ENCODE measurements at regions not wholly inside any gene's neighbourhood (a gene's known extent, or its start where the extent isn't known, plus 50 kb on each side); places are given as distances from the start of the nearest gene placed in this dataset.

DNA sequence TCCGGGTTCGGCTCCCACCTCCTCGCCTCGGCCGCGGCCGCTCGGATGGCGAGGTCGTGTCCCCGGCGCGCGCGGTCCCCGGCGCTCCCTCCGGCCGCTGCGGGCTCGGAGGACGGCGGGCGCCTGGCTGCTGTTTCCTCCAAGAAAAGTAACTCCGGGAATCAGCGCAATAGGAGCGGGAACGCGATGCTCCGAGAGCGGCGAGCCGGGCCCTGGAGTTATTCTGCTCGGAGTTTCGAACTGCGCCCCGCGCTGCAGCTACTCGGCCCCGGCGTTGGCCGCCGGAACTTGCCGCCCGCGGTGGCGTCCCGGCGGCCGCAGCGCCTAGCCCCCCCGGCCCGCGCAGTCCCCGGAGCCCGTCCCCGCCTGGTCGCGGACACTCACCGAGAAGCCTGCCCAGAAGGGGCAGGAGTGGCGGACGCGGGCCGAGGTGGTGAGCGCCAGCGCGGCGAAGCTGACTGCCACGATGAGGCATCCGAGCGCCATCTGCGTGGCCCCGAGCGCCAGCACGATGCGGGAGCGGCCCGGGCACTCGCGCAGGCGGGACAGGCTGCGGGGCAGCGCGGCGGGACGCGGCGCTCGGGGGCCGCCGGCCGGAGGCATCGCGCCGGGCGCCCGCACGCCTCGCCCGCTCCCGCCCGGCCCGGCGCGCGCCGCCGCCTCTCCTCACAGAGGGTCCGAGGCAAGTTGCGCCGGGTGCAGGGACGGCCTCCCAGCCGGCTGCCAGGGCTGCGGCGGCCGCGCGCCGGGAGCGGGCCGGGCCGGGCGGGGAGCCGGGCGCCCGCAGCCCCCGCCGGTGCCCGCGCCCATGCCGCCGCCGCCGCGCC lies 251.9 kb downstream of the TJP1 start:
- peak; percentile 38 for ATAC-seq (ENCODE audit: low FRiP score)
- no peak for DNase-seq (ENCODE audit: low spot score)
- TF ChIP-seq, protein P1, sequence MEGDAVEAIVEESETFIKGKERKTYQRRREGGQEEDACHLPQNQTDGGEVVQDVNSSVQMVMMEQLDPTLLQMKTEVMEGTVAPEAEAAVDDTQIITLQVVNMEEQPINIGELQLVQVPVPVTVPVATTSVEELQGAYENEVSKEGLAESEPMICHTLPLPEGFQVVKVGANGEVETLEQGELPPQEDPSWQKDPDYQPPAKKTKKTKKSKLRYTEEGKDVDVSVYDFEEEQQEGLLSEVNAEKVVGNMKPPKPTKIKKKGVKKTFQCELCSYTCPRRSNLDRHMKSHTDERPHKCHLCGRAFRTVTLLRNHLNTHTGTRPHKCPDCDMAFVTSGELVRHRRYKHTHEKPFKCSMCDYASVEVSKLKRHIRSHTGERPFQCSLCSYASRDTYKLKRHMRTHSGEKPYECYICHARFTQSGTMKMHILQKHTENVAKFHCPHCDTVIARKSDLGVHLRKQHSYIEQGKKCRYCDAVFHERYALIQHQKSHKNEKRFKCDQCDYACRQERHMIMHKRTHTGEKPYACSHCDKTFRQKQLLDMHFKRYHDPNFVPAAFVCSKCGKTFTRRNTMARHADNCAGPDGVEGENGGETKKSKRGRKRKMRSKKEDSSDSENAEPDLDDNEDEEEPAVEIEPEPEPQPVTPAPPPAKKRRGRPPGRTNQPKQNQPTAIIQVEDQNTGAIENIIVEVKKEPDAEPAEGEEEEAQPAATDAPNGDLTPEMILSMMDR (IDR thresholded peaks at IDR 0.05) = no peak

GRCh38 chr15:29569533-29570092 lies 252.7 kb downstream of the TJP1 start:
- no peak for DNase-seq (ENCODE audit: low spot score)
- TF ChIP-seq, protein P1 (IDR thresholded peaks at IDR 0.05) = no peak
- ATAC-seq (ENCODE audit: low FRiP score) = no peak

GRCh38 chr15:29568840-29569532 lies 253.3 kb downstream of the TJP1 start:
- TF ChIP-seq, protein P1 (IDR thresholded peaks at IDR 0.05) = no peak
- DNase-seq (ENCODE audit: low spot score) (no peak), ATAC-seq (ENCODE audit: low FRiP score) (peak; percentile 55)

DNA sequence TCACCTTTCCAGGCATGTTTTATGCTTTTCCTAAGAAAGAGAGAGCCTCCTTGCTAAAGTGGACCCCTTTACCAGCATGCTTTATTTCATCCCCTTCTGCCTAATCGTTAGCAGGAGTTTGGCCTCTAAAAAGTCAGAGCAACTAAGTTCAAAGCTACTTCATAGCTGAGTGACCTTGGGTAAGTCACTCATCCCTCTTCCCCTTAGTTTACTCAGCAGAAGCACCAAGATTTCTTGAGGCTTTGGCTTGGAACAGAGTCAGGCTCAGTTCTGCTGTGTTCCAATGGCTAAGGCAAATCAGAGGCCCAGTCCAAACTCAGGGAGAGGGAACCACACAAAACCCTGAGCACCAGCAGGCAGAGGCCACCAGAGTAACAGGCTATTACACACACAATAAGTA lies 254.9 kb downstream of the TJP1 start:
- DNase-seq (ENCODE audit: low spot score) (no peak), ATAC-seq (ENCODE audit: low FRiP score) (no peak)
- TF ChIP-seq, protein P1 (IDR thresholded peaks at IDR 0.05) = no peak

DNA sequence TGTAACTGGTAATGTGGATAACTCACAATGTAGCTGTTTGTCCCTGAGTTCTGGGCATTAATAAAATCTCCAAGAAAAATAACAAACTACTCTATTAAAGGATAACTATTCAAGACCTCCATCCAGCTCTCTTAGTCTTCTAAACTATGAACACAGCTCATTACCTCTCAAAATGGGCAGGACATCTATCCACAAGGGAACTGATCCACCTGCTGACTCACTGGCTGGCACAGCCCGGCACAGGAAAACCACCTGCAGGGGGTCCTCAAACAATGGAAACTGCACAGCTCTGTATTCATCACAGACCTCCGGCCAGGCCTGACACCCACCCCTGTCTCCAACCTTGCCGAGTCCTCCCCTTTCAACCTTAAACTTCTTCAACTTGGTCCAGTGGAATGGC lies 255.4 kb downstream of the TJP1 start:
- ATAC-seq (ENCODE audit: low FRiP score) (no peak), DNase-seq (ENCODE audit: low spot score) (no peak)
- TF ChIP-seq, protein P1 (IDR thresholded peaks at IDR 0.05) = no peak

DNA sequence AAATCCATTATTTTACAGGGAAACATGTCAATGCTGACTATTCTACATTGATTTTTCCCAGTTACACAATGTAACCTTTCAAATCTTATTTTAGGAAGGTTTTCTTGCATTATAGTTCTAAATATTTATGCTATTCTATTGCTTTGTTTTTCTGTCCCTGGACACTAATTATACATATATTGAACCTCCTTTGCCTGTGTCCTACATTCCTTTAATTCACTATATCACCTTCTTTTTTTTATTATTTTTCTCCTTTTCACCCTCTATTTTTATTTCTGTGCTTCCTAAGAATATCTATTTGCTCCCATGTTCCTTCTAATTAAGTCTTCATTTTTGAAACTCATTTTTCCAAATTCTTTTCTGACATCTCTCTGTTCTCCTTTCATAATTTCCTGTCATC lies 259.2 kb downstream of the TJP1 start:
- TF ChIP-seq, protein P1 (IDR thresholded peaks at IDR 0.05) = no peak
- DNase-seq (ENCODE audit: low spot score) = no peak
- ATAC-seq (ENCODE audit: low FRiP score) = no peak
